ENCODE measurements at regions not wholly inside any gene's neighbourhood (a gene's known extent, or its start where the extent isn't known, plus 50 kb on each side); places are given as distances from the start of the nearest gene placed in this dataset.

DNA sequence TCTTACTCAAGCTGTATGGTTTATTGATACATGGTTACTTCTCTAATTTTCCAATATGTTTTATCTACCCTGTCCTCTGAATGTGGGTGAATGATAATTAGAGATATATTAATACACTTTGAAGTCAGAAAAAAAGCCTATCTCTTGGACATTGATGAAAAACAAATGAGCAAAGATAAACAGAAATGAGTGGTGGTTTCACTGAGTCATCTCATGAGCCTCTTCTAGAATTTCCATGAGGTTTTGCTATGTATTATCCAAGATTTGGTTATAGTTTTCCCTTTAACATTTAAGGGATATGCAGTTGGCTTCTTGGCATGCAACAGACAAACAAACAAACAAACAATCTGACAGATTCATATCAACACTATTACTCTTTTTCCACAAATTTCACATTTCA, 586.8 kb downstream of the RFPL4B start:
- TF ChIP-seq ESRRA (IDR thresholded peaks at IDR 0.05; ENCODE audit: borderline replicate concordance, low read length) (no peak), CHD2 (IDR thresholded peaks at IDR 0.05; ENCODE audit: low read length, partially characterized antibody) (no peak), RNF2 (IDR thresholded peaks at IDR 0.05; ENCODE audit: borderline replicate concordance, low read depth) (no peak), JUNB (IDR thresholded peaks at IDR 0.05) (no peak)
- TF ChIP-seq, protein P1, sequence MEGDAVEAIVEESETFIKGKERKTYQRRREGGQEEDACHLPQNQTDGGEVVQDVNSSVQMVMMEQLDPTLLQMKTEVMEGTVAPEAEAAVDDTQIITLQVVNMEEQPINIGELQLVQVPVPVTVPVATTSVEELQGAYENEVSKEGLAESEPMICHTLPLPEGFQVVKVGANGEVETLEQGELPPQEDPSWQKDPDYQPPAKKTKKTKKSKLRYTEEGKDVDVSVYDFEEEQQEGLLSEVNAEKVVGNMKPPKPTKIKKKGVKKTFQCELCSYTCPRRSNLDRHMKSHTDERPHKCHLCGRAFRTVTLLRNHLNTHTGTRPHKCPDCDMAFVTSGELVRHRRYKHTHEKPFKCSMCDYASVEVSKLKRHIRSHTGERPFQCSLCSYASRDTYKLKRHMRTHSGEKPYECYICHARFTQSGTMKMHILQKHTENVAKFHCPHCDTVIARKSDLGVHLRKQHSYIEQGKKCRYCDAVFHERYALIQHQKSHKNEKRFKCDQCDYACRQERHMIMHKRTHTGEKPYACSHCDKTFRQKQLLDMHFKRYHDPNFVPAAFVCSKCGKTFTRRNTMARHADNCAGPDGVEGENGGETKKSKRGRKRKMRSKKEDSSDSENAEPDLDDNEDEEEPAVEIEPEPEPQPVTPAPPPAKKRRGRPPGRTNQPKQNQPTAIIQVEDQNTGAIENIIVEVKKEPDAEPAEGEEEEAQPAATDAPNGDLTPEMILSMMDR (IDR thresholded peaks at IDR 0.05): no peak
- TF ChIP-seq, protein P2, sequence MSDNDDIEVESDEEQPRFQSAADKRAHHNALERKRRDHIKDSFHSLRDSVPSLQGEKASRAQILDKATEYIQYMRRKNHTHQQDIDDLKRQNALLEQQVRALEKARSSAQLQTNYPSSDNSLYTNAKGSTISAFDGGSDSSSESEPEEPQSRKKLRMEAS (IDR thresholded peaks at IDR 0.05): no peak

Measured in A549 (cell line).